Skeletal muscle cell (primary cell): ENCODE measurements at regions not wholly inside any gene's neighbourhood (a gene's known extent, or its start where the extent isn't known, plus 50 kb on each side); places are given as distances from the start of the nearest gene placed in this dataset.
A peak's percentile ranks its signal among the peaks of the same experiment; 100 is the strongest.

Experiments used
- DNase-seq: peaks from one replicate; pipeline ENCODE4 v3.0.0-alpha.2; 2010; ENCODE audit warnings: low read depth
- H3K4me3 ChIP-seq: 2 replicates; pipeline ENCODE4 v1.5.1; 2011; ENCODE audit warnings: low read depth, mild to moderate bottlenecking, control low read depth, low read length, moderate library complexity

DNA sequence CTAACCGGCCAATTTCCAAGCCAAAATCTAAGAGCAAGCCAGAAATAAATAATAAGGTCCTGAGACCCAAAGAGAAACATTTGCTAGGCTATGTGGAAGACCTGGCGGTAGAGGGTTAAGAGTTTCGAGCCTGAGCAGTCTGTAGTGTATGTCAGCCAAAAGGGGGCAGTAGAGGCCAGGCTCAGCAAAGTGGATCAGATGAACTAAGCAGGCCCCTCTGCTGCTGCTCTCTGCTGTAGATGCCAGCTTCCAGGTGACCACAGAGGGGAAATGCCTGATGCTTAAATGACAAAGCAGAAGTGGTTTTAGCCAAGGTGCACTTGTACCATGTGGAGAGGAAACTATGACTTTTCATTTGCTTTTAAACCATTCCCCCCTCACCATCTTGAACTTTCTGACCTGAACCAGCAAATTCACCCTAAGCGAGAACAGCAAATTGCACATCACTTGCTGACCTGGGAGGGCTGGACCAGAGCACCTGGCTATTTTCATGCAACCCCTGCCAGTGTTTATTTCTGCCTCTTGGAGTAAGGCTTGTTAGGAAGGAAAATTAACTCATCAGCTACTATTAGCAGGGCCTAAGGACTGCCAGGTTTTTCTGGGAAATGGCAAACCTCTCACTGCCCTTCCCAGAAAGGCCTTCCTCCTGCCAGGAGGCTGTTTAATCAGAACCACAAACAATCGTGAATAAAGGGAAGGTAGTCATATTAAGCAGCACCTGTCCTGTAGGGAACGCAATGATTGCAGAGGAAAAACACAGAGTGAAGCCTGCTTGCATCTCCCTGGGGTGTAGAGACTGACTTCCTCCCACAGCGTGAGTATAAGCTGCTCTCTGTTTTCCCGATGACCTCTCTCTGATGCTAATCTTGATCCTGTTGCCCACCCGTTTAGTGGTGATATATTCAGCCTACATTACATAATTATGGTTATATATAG, 818.2 kb downstream of the TLR4 start:
- DNase-seq = peak; percentile 12
- no peak overlapping the region for H3K4me3 ChIP-seq

DNA sequence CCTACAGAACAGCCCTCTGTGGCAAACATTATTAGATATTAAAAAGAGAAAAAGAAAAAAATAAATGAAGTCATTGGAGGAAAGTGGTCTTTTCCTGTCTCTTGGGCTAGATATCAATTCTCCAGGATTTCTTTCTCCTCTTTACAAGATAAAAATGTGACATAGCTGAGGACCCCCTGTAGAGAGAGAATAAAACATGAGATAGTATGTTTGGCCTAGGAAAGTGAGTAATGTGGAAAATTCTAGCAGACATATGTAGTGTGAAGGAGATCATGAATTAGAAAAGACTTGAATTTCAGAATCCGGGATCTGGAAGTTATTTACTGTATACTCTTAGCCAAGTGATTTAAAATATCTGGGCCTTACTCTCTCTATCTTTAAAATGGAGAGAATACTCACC, 823.1 kb downstream of the TLR4 start:
- no peak overlapping the region for H3K4me3 ChIP-seq

DNA sequence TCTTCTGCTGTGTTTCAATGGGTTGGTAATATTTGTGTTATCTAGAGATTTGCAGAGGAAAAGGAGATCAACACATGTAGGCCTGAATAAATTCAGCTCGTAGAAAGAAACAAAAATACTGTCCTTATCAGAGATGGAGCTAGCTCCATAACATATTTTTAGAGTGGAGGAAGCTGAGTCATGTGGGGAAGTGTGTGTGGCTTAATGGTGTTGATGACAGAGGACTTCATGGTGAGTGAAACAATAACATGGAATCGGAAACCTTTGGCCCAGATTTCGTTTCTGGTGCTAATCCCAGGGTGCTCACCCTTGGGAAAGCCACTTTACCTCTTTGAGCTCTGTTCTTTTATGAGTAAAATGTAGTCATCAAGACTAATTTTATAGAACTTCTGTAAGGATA, 825.0 kb downstream of the TLR4 start:
- DNase-seq = peak; percentile 1
- no peak overlapping the region for H3K4me3 ChIP-seq

More for the DNA sequence above, 823.1 kb downstream of the TLR4 start:
- DNase-seq = no peak

DNA sequence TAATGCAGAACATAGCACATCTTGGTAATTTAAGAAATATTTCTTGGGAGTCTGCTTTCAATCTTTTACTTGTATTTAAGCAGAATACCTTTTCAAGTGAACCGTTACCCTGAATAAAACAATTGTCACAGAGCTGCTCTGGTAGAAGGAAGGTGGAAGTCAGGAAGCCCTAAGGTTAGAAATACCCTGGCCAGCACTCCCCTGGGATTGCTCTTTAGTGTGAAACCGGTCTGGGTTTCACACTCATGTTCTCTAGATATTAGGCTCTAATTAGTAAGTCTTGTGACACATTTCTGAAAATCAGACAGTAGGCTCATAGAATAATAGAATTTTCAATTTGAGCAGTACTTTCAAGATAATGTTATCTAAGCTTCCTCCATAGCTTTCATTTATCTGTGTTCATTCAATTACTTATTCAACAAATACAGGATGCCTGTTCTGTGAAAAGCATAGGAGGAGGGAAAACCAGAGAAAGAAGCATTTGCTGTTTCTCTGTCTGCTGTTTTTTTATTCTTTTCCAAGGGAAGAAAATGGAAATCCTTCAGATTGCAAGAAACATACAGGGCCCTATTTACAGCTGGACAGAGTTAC, 825.5 kb downstream of the TLR4 start:
- no peak overlapping the region for H3K4me3 ChIP-seq
- no peak for DNase-seq

DNA sequence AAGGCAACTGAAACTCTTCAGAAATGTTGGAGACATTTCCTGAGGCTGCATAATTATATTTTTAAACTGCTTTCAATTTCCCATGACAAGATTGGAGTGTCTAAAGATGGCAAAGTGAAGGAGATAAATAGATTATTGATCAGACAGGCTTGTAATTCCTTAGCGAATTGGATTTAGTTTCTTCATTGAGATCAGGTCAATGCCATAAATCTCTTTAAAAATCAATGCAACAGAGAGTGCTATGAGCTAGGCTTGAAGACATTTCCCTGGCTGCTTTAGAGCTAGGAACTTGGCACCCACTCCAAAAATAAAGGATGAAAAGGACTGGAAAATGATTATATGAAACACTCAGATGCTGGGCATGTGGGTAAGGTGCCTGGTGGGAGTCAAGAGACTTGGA, 828.4 kb downstream of the TLR4 start:
- no peak for DNase-seq

DNA sequence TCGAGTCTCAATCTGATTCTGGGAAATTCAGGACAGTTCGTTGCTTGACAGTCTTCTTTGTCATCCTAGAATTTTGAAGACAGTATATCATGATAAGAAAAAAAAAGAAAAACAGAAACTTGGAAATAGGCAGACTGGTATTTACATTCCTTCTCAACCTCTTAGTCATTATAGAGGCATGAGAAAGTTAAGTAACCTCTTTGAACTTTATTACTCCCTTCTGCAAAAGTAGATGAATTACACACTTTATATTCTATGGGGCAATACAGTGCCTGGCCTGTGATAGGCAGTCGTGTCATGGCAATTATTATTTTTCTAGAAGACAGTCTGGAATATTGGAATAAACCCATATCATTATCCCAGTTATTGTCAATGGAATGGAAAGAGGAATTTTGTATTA, 828.9 kb downstream of the TLR4 start:
- DNase-seq = no peak
- no peak overlapping the region for H3K4me3 ChIP-seq

More for the DNA sequence above, 828.4 kb downstream of the TLR4 start:
- no peak overlapping the region for H3K4me3 ChIP-seq

DNA sequence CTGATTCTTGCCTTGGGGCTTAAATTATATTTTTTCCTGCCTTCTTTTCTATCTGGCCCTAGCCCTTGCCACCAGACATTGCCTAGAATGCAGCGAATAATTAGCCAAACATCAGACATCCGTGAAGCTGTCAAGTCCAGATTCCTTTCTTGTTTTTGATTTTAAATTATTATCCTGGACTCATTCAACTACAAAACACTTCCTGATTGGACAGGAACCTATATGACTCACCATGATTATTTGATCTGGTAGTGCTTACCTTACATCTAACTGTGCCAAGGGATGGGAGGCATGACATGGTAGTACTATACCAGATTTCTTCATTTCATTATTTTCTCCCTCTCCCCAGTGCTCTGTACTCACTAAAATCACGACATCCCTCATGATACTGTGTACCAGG, 829.6 kb downstream of the TLR4 start:
- no peak overlapping the region for H3K4me3 ChIP-seq
- no peak for DNase-seq

DNA sequence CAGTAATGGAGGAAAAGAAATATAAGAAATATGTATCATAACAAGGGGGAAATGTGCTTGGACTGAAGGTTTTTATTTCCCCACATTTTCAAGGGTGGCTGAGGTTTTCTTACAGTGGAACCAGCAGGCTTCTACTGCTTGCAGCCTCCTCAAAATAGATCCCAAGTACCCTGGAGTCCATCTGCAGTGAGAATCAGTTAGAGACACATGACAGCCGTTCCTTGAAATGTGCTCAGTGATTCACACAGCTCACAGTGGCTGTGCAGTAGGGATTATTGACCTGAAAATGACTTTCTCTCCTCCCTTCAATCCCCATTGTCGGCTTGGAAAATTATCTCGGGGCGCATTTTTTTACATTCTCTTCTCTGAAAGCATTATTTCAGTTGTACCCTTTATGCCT, 832.0 kb downstream of the TLR4 start:
- DNase-seq = no peak
- H3K4me3 ChIP-seq = no peak overlapping the region

DNA sequence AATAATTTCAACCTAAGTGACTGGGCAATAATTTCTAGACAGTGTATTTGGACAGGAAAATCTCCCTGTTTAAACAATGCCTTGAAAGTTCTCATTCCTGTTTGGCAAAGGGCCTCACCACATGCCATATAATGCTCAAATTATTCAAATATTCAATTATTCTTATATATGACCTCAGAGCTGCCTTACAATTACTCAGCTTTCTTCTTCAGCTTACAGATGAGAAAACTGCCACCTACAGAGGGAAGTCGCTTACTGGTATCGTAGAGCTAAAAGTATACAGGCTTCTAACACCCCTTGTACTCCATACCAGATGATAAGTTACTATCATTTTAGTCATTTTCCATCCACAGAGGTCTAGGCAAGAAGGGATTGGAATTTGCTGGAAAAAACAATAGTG, 830.3 kb downstream of the BRINP1 start:
- no peak overlapping the region for H3K4me3 ChIP-seq
- no peak for DNase-seq

DNA sequence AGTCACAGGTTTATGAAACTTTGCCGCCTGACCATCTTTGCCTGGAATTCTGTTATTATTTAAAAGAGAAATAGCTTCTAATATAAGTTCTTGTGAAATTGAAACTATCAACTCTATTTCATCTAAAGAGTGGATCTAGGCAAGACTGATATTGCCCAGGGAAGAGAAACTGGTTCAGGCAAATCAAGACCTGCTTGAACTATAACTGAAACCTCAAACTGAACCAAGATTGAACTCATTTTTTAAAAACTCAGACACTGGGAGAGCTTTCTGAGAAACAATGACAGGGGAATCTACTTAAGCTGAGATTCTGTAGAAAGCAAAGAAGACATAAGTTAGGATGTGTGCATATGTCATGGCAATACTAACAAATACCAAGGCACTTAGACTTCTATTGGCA, 815.8 kb downstream of the BRINP1 start:
- no peak overlapping the region for H3K4me3 ChIP-seq
- DNase-seq = no peak

DNA sequence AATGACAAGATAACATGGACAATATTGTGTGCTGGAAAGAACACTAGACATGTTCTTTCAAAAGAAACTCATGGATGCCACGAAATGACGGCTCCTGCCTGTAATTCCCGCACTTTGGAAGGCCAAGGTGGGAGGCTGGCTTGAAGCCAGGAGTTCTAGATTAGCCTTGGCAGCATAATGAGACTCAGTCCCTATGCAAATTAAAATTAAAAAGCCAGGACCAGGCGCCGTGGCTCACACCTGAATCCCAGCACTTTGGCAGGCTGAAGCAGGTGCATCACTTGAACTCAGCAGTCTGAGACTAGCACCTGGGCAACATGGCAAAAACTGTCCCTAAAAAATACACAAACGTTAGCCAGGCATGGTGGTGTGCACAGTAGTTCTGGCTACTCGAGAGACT, 814.2 kb downstream of the BRINP1 start:
- H3K4me3 ChIP-seq = no peak overlapping the region
- DNase-seq = no peak

DNA sequence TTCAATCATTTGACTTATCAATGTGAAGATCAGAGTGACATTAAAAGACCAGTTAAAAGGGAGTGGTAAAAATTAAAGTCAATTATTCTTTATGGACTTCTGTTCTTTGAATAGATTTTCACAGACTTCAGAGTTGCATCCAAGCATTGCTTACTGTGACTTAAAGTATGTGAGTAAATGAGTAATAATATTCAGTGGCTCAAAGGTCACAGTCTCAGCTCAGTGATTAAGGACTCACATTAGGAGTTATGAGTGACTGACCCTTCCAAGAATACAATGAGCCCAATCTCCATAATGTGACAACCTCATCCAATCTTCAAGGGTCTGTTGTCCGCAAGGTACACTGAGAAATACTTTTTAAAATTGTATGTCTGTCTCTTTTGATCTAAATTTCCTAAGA, 811.2 kb downstream of the BRINP1 start:
- H3K4me3 ChIP-seq = no peak overlapping the region
- DNase-seq = no peak

DNA sequence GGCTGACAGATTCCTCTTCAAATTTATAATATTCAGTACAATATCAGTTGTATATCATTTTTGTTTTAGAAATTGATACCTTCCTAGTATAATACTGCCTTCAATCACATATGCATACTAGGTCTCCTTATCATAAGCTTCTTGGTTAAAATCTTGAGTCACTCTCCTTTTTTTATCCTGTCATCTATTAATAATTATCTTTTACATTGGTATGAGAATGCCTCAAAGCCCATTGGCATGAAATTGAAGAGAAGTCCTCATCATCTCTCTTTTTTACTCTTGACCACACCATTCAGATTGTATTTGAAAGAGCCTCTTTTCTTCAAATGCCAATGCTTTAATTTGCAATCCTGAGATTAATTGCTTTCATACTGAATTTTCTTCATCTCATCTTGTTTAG, 810.3 kb downstream of the BRINP1 start:
- DNase-seq = no peak
- H3K4me3 ChIP-seq = no peak overlapping the region

DNA sequence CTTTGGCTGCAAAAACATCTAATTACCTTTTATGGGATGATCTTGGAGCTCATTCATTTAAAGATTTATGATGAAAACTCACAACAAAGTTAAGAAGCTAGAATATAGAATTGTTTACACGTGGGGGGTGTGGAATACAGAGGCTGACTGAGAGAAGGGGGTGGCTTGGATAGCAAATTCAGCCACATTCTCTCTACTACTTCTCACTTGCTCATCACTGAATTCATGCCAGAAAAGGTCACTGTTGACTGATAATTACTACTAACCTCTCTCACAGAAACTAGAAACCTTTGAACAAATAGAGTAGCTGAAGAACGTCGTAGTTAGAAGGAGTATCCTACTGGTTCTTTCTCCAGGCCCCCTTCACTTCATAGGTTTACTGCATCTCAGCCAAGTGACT, 808.2 kb downstream of the BRINP1 start:
- no peak for DNase-seq
- H3K4me3 ChIP-seq = no peak overlapping the region

DNA sequence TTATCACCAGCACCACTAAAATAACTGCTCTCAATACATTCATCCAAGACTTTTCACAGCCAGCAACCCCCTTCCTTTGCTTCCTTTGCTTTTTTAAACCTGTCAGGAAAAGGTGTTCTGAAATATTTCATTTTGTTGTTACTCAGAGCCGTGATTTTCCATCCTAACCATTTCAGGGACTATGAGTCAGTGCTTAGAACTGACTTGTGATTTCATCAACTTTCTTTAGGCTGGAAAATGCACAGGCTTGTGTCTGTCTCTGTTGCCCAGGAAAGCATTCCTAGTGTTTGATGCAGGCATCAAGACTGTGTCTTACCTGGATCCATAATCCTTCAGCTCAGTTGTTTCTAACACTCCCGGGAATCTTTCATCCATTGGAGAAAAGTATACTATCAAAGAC, 805.6 kb downstream of the BRINP1 start:
- no peak for DNase-seq
- no peak overlapping the region for H3K4me3 ChIP-seq

DNA sequence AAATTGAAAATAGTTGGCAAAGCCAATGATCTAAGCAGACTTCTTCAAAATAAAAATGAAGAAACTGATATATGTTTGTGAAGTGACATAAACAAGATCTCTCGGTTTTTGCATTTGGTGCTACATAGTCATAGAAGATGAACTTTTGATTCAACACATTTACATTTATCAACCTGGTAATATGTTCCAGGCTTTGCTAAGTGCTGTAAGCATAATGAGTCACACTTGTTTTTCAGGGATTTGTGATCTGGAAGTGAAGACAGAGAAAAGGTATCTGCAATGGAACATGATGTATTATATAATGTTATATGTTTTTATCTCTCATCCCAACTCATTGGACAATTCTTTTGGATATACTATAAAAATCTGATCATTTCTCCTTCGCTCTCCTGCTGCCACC, 801.4 kb downstream of the BRINP1 start:
- no peak overlapping the region for H3K4me3 ChIP-seq
- DNase-seq = no peak

DNA sequence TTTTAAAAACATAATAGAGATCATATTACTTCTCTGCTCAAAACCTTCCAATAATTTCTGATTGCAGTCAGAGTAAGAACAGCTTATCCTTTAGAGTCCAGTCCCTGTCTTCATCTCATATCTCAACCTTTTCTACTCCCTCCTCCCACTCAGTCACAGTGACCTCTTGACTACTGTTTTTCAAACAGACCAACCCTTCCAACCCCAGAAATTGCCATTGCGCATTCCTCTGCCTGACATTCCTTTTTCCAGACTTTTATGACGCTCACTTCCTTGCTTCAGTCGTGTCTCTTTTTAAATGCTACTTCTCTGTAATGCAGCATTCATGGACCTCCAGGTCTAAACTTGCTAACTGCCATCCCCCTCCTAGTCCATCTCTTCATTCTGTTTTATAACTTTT, 800.5 kb downstream of the BRINP1 start:
- no peak for DNase-seq
- no peak overlapping the region for H3K4me3 ChIP-seq

DNA sequence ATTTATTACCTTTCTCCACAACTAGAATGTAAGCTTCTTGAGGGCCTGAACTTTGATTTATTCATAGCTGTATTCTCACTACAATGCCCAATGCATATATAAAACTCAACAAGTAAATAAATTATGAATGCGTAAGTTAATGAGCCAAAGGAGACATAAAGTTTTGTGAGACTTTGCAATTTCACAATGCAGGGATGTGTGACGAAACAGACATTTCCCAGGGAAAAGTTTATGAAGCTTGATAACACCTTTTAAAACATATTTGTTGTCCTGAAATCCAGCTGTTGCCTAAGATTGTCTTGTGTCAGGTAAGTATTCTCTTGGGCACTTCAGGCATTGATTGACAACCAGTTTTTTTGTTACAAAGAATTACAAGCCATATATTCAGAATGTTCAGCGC, 800.1 kb downstream of the BRINP1 start:
- no peak overlapping the region for H3K4me3 ChIP-seq
- DNase-seq = no peak

DNA sequence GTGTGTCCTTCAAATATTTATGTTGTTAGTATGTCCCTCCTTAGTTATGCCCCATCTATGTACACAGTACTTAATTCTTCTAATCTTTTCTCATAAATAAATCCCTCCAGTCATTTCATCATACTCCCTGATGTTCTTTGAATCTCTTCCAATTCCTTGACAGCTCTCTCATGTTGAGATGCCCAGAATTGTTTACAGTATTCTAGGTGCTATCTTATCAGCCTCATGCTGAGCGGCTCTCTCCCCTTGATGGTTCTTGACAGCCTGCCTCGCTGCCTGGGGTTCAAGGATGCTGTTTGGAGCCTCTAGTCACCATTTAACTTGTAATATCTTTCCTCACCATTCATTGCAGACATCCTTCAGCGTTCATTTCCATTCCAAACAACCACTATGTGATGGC, 799.2 kb downstream of the BRINP1 start:
- no peak overlapping the region for H3K4me3 ChIP-seq
- no peak for DNase-seq

DNA sequence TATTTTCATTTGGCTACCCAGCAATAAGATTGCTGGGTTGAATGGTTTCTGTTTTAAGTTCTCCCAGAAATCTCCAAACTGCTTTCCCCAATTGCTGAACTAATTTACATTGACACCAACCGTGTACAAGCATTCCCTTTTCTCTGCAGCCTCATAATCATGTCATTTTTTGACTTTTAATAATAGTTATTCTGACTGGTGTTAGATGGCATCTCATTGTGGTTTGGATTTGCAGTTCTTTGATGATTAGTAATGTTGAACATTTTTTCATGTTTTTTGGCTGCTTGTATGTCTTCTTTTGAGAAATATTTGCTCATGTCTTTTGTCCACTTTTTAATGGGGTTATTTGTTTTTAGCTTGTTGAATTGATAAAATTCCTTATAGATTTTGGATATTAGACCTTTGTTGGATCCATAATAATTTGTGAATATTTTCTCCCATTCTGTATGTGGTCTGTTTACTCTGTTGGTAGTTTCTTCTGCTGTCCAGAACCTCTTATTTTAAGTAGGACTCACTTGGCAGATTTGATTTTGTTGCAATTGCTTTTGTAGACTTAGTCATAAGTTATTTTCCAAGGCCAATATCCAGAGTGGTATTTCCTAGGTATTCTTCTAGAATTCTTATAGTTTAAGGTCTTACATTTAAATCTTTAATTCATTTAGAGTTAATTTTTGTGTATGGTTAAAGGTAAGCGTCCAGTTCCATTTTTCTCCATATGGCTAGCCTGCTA, 793.7 kb downstream of the BRINP1 start:
- H3K4me3 ChIP-seq = no peak overlapping the region
- no peak for DNase-seq
